ENCODE measurements at regions not wholly inside any gene's neighbourhood (a gene's known extent, or its start where the extent isn't known, plus 50 kb on each side); places are given as distances from the start of the nearest gene placed in this dataset.
A peak's percentile ranks its signal among the peaks of the same experiment; 100 is the strongest.

DNA sequence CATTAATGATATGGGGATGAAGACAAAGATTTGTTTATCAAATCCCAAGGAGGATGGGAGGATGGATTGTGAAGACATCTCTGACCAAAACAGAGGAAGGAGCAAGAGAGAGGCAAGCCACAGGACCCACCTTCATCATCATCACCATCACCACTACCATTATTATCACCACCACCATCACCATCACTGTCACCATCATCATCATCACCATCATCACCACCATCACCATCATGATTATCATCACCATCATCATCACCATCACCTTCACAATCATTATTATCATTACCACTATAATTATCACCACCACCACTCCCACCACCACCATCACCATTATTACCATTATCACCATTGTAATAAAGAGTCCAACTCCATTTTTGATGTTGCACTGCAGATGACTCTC lies 482.5 kb downstream of the PTPRU start:
- Mint-ChIP-seq H3K27me3 (ENCODE audit: insufficient read depth, low read depth) (peaks cover 12% of the 10 kb centered on the region), H3K27ac (no peak overlapping the region), H3K4me3 (no peak overlapping the region), H3K9me3 (peaks cover 25% of the 10 kb centered on the region), H3K36me3 (no peaks in the 10 kb centered on the region), H3K4me1 (peaks cover 4% of the 10 kb centered on the region)
- TF ChIP-seq EZH2phosphoT487 (IDR thresholded peaks at IDR 0.05), result no peak
- Histone ChIP-seq H2AFZ (replicated peaks) (no peak overlapping the region), H4K20me1 (ENCODE audit: low read depth) (no peaks in the 10 kb centered on the region), H3K27me3 (no peaks in the 10 kb centered on the region), H3K36me3 (no peaks in the 10 kb centered on the region), H3K4me3 (no peak overlapping the region), H3K4me1 (no peaks in the 10 kb centered on the region), H3K27ac (no peak overlapping the region), H3K4me2 (no peak overlapping the region), H3F3A (ENCODE audit: low read depth) (no peaks in the 10 kb centered on the region), H3K79me2 (ENCODE audit: low read depth) (no peaks in the 10 kb centered on the region), H3K9ac (no peak overlapping the region), H3K9me3 (ENCODE audit: low read depth) (no peaks in the 10 kb centered on the region)
- DNase-seq (ENCODE audit: low spot score), result no peak

DNA sequence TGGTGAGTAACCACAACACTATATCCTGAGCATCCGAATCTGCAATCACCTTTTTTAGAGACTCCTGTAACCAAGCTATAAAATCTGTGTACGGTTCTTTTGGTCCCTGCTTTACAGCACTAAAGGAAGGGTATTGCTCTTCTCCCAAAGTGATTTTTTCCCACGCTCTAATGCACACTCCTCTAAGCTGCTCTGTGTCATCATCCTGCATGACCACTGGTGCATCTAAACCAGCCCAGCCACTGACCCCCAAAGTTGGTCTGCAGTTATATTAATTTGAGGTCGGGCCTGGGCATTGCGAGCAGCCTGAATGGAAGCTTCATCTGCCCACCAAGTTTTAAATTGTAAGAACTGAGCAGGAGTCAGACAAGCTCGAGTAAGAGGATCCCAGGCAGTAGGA lies 480.0 kb downstream of the PTPRU start:
- H3K4me3 Mint-ChIP-seq, result no peak overlapping the region

DNA sequence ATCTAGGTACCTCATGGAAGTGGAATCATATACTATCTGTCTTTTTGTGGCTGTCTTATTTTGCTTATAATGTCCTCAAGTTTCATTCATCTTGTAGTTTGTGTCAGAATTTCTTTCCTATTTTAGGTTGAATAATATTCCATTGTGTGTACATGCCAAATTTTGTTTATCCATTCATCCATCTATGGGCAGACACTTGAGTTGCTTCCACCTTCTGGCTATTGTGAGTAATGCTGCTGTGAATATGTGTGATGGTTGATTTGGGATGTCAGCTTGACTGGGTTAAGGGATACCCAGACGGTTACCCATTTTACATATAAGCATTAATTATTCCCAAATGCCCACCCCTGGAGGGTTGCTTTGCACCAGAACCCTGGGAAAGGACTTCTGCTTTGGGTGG lies 477.5 kb downstream of the PTPRU start:
- no peak overlapping the region for H2AFZ ChIP-seq (replicated peaks)
- H3K9me3 Mint-ChIP-seq, result peaks cover 14% of the 10 kb centered on the region

More for the DNA sequence above, 480.0 kb downstream of the PTPRU start:
- TF ChIP-seq EZH2phosphoT487 (IDR thresholded peaks at IDR 0.05) (no peak), EZH2 (IDR thresholded peaks at IDR 0.05) (no peak)
- TF ChIP-seq, protein P1, sequence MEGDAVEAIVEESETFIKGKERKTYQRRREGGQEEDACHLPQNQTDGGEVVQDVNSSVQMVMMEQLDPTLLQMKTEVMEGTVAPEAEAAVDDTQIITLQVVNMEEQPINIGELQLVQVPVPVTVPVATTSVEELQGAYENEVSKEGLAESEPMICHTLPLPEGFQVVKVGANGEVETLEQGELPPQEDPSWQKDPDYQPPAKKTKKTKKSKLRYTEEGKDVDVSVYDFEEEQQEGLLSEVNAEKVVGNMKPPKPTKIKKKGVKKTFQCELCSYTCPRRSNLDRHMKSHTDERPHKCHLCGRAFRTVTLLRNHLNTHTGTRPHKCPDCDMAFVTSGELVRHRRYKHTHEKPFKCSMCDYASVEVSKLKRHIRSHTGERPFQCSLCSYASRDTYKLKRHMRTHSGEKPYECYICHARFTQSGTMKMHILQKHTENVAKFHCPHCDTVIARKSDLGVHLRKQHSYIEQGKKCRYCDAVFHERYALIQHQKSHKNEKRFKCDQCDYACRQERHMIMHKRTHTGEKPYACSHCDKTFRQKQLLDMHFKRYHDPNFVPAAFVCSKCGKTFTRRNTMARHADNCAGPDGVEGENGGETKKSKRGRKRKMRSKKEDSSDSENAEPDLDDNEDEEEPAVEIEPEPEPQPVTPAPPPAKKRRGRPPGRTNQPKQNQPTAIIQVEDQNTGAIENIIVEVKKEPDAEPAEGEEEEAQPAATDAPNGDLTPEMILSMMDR (IDR thresholded peaks at IDR 0.05), result no peak
- Histone ChIP-seq H3K4me1 (no peaks in the 10 kb centered on the region), H3K9ac (no peak overlapping the region), H2AFZ (replicated peaks) (no peak overlapping the region), H3K4me2 (no peak overlapping the region), H3K27ac (no peak overlapping the region), H3K4me3 (no peak overlapping the region), H3K9me3 (ENCODE audit: low read depth) (no peaks in the 10 kb centered on the region), H3K27me3 (no peaks in the 10 kb centered on the region), H3K36me3 (no peaks in the 10 kb centered on the region), H3F3A (ENCODE audit: low read depth) (no peaks in the 10 kb centered on the region), H4K20me1 (ENCODE audit: low read depth) (no peaks in the 10 kb centered on the region), H3K79me2 (ENCODE audit: low read depth) (no peaks in the 10 kb centered on the region)
- Mint-ChIP-seq H3K27me3 (ENCODE audit: insufficient read depth, low read depth) (peaks cover 15% of the 10 kb centered on the region), H3K36me3 (no peaks in the 10 kb centered on the region), H3K9me3 (peaks cover 20% of the 10 kb centered on the region), H3K27ac (no peak overlapping the region), H3K4me1 (peaks cover 14% of the 10 kb centered on the region)
- DNase-seq (ENCODE audit: low spot score), result no peak

DNA sequence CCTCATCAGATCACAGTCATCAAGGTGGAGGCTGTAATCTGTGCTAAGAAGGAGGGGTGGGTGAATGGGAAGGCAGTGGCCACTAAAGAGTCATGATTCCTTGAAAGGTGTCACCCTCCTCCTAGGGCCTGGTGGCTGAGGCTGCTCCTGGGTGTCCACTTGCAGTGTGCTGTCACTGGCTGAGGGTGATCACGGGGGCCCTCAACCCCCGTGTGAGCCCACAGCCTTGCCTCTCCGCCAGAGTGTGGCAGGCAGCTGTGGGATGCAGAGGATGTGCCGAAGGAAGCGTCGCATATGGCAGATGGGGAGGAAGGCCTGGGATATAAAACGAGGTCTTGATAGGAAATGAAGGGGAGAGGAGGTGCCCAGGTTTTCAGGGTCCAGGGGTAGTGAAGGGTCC lies 476.5 kb downstream of the PTPRU start:
- TF ChIP-seq, protein P1 (IDR thresholded peaks at IDR 0.05), result no peak
- TF ChIP-seq EZH2phosphoT487 (IDR thresholded peaks at IDR 0.05) (no peak), EZH2 (IDR thresholded peaks at IDR 0.05) (no peak)
- Mint-ChIP-seq H3K9me3 (peaks cover 10% of the 10 kb centered on the region), H3K36me3 (no peaks in the 10 kb centered on the region), H3K27ac (no peak overlapping the region), H3K27me3 (ENCODE audit: insufficient read depth, low read depth) (peaks cover 19% of the 10 kb centered on the region), H3K4me3 (no peak overlapping the region), H3K4me1 (peaks cover 41% of the 10 kb centered on the region)
- DNase-seq (ENCODE audit: low spot score), result no peak
- Histone ChIP-seq H2AFZ (replicated peaks) (no peak overlapping the region), H3K36me3 (no peaks in the 10 kb centered on the region), H3K4me3 (no peak overlapping the region), H3K4me1 (peaks cover 10% of the 10 kb centered on the region), H3K79me2 (ENCODE audit: low read depth) (no peaks in the 10 kb centered on the region), H3K27ac (no peak overlapping the region), H3K27me3 (no peaks in the 10 kb centered on the region), H3K9me3 (ENCODE audit: low read depth) (no peaks in the 10 kb centered on the region), H4K20me1 (ENCODE audit: low read depth) (no peaks in the 10 kb centered on the region), H3F3A (ENCODE audit: low read depth) (peaks cover 4% of the 10 kb centered on the region), H3K4me2 (no peak overlapping the region), H3K9ac (no peak overlapping the region)

More for the DNA sequence above, 477.5 kb downstream of the PTPRU start:
- peaks cover 31% of the 10 kb centered on the region for H3K4me1 Mint-ChIP-seq
- Histone ChIP-seq H3F3A (ENCODE audit: low read depth) (peaks cover under 1% of the 10 kb centered on the region), H3K27ac (no peak overlapping the region), H3K79me2 (ENCODE audit: low read depth) (no peaks in the 10 kb centered on the region), H3K9ac (no peak overlapping the region), H3K4me1 (peaks cover 3% of the 10 kb centered on the region), H3K36me3 (no peaks in the 10 kb centered on the region), H4K20me1 (ENCODE audit: low read depth) (no peaks in the 10 kb centered on the region), H3K9me3 (ENCODE audit: low read depth) (no peaks in the 10 kb centered on the region), H3K4me3 (no peak overlapping the region), H3K27me3 (no peaks in the 10 kb centered on the region), H3K4me2 (no peak overlapping the region)
- H3K27me3 Mint-ChIP-seq (ENCODE audit: insufficient read depth, low read depth), result peaks cover 17% of the 10 kb centered on the region
- DNase-seq (ENCODE audit: low spot score), result no peak
- H3K4me3 Mint-ChIP-seq, result no peak overlapping the region
- H3K27ac Mint-ChIP-seq, result no peak overlapping the region
- TF ChIP-seq EZH2phosphoT487 (IDR thresholded peaks at IDR 0.05), result no peak
- TF ChIP-seq, protein P1 (IDR thresholded peaks at IDR 0.05), result peak; percentile 32
- TF ChIP-seq EZH2 (IDR thresholded peaks at IDR 0.05), result no peak
- no peaks in the 10 kb centered on the region for H3K36me3 Mint-ChIP-seq

All from neural progenitor cell (in vitro differentiated cells).